NCI-H2196 (cell line): ENCODE measurements at regions not wholly inside any gene's neighbourhood (a gene's known extent, or its start where the extent isn't known, plus 50 kb on each side); places are given as distances from the start of the nearest gene placed in this dataset.

Source experiments
- DNase-seq: peaks from one replicate; lab custom pipeline; 2025; ENCODE audit not compliant: unreplicated experiment; lab: John Stamatoyannopoulos, UW

DNA sequence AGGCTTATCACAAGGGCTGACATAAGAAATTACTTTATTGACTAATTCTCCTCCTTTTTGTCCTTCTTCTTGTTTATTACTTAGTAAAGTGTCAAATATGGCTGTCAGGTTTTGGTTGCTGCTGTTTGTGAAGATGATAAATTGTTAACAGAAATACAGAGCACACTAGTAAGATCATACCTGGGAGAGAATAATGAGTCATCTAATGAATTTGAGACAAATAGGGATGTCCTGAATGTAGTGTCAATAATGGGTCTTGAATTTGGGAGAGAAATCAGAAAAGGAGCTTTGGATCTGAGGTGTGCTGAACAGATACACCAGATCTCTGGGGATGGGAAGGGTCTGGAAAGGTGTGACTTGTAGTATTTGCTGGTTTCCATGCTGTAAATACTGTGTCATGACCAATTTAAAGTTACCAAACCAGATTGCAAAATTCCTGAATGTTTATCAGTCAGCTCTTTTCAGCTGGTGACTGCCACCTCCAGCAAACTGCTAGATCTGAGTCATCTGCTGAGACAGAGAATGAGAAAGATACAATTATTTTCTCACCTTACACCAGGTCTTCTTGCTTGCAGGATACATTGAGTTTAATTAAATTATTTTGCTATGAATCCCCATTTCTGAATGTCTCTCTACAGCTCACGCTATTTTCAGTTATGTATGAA, 76.7 kb upstream of the SATB1 start:
- DNase-seq = no peak

GRCh38 chr3:18500322-18500721, 75.2 kb upstream of the SATB1 start:
- no peak for DNase-seq

GRCh38 chr3:18499301-18499700, 74.2 kb upstream of the SATB1 start:
- DNase-seq = no peak

GRCh38 chr3:18494251-18494650, 69.1 kb upstream of the SATB1 start:
- DNase-seq = no peak

- DNase-seq = no peak
These were observed 64.8 kb upstream of the SATB1 start for GRCh38 chr3:18489939-18490338.

DNA sequence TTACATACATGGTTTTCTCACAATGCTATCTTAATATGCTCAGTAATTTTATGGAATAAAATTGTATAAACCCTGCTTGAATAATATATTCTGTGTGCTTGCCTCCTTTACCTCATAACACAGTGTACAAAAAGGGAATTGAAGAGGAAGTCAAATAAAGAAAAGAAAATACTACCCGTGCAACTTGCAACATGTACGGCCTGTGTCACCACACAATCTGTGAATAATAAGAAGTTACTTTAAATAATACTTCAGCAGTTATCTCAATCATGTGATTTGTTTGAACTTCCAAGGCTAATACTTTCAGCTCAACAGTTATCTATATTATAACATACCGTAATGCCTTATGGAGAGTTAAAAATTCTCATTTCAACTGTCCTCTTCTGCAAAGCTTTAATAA, 58.1 kb upstream of the SATB1 start:
- DNase-seq = no peak

DNA sequence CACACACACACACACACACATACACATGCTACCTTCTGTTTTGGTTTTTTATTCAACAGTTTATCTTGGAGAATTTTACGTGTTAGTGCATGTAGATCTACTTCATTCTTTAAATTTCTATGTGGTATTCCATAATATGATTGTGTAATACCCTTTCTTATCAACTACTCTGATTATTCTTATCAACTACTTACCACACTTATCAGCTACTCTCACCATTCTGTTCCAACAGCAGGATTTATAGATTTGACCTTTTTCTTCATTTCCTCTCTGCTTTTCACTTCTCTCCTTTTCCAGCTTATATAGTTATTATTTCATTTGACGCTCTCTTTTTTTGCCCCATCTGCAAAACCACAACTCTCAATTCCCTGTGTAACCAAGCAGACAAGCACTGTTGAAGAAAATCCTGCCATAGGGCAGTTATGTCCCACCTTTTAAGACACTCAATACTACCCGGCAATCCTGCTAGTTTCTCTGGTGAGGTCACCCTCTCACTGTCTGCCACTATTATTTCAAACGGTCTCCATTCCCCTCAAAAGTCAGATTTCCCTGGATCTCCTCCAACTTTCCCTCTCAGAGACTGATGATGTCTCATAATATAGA, 56.9 kb upstream of the SATB1 start:
- no peak for DNase-seq

- no peak for DNase-seq
These were observed 52.5 kb upstream of the SATB1 start for GRCh38 chr3:18477620-18478019.
